ENCODE measurements at regions not wholly inside any gene's neighbourhood (a gene's known extent, or its start where the extent isn't known, plus 50 kb on each side); places are given as distances from the start of the nearest gene placed in this dataset.

GRCh38 chr16:6453742-6454141 lies 878.9 kb upstream of the RBFOX1 start:
- TF ChIP-seq POLR2AphosphoS5 (IDR thresholded peaks at IDR 0.05; ENCODE audit: borderline replicate concordance, low read depth, low read length) (no peak), EZH2 (IDR thresholded peaks at IDR 0.05) (no peak), FOXP2 (optimal IDR thresholded peaks at IDR 0.05; ENCODE audit: control extremely low read depth, extremely low read length, insufficient read depth) (no peak)

Measured in SK-N-MC (cell line).